T follicular helper cell (primary cell): ENCODE measurements at regions not wholly inside any gene's neighbourhood (a gene's known extent, or its start where the extent isn't known, plus 50 kb on each side); places are given as distances from the start of the nearest gene placed in this dataset.

Source experiments
- DNase-seq: peaks from one replicate; pipeline ENCODE4 v3.0.0-alpha.2; 2020; ENCODE audit warnings: low read depth

- DNase-seq = no peak
These were observed 455.0 kb downstream of the PCNX1 start for GRCh38 chr14:71362282-71362681.

GRCh38 chr14:71362920-71363584 is 455.8 kb downstream of the PCNX1 start:
- DNase-seq = no peak

GRCh38 chr14:71363946-71364925 is 457.0 kb downstream of the PCNX1 start:
- no peak for DNase-seq

GRCh38 chr14:71365361-71365760 is 458.1 kb downstream of the PCNX1 start:
- DNase-seq = no peak

- no peak for DNase-seq
These were observed 459.6 kb downstream of the PCNX1 start for GRCh38 chr14:71366861-71367260.

- DNase-seq = no peak
These were observed 464.6 kb downstream of the PCNX1 start for GRCh38 chr14:71371711-71372396.

GRCh38 chr14:71372411-71372838 is 465.2 kb downstream of the PCNX1 start:
- no peak for DNase-seq

- no peak for DNase-seq
These were observed 466.5 kb downstream of the PCNX1 start for GRCh38 chr14:71373773-71374172.

- DNase-seq = no peak
These were observed 467.7 kb downstream of the PCNX1 start for GRCh38 chr14:71374989-71375388.

GRCh38 chr14:71377099-71377498 is 469.8 kb downstream of the PCNX1 start:
- no peak for DNase-seq

GRCh38 chr14:71380271-71380670 is 473.0 kb downstream of the PCNX1 start:
- no peak for DNase-seq

- no peak for DNase-seq
These were observed 474.6 kb downstream of the PCNX1 start for GRCh38 chr14:71381814-71382213.

- DNase-seq = no peak
These were observed 475.1 kb downstream of the PCNX1 start for GRCh38 chr14:71382315-71382714.

- no peak for DNase-seq
These were observed 476.3 kb downstream of the PCNX1 start for GRCh38 chr14:71383510-71383909.

- no peak for DNase-seq
These were observed 477.0 kb downstream of the PCNX1 start for GRCh38 chr14:71384007-71384845.

- DNase-seq = no peak
These were observed 480.5 kb downstream of the PCNX1 start for GRCh38 chr14:71387753-71388152.

- DNase-seq = no peak
These were observed 481.1 kb downstream of the PCNX1 start for GRCh38 chr14:71388336-71388735.

- no peak for DNase-seq
These were observed 481.6 kb downstream of the PCNX1 start for GRCh38 chr14:71388862-71389261.

GRCh38 chr14:71394386-71394785 is 487.1 kb downstream of the PCNX1 start:
- DNase-seq = no peak

- DNase-seq = no peak
These were observed 487.9 kb downstream of the PCNX1 start for GRCh38 chr14:71395151-71395604.

GRCh38 chr14:71395636-71396035 is 488.4 kb downstream of the PCNX1 start:
- no peak for DNase-seq
